NB4 (cell line): ENCODE measurements at regions not wholly inside any gene's neighbourhood (a gene's known extent, or its start where the extent isn't known, plus 50 kb on each side); places are given as distances from the start of the nearest gene placed in this dataset.

Experiments used
- TF ChIP-seq, protein P1 (sequence below): IDR thresholded peaks from one replicate; pipeline ENCODE4 v1.5.1; 2012; ENCODE audit warnings: low read depth, low read length
- TF ChIP-seq, protein P2 (sequence below): IDR thresholded peaks from 2 replicates; pipeline ENCODE4 v1.6.1; 2011; ENCODE audit warnings: low read depth, low read length

DNA sequence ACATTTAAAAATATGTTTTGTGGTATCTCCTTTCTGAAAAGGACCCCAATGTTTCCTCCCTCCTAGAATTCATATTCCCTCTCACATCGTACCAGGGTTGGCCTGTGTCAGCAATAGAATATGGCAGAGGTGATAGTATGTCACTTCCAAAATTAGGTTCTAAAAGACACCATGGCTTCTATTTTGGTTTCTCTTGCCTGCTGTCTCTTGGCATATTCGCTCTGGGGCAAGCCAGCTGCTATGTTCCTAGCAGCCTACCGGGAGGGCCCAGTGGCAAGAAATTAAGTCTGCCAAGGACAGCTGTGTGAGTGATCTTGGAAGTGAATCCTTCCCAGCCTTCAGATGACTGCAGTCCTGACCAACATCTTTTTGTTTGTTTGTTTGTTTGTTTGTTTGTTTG is 92.9 kb upstream of the PPM1J start:
- TF ChIP-seq, protein P1, sequence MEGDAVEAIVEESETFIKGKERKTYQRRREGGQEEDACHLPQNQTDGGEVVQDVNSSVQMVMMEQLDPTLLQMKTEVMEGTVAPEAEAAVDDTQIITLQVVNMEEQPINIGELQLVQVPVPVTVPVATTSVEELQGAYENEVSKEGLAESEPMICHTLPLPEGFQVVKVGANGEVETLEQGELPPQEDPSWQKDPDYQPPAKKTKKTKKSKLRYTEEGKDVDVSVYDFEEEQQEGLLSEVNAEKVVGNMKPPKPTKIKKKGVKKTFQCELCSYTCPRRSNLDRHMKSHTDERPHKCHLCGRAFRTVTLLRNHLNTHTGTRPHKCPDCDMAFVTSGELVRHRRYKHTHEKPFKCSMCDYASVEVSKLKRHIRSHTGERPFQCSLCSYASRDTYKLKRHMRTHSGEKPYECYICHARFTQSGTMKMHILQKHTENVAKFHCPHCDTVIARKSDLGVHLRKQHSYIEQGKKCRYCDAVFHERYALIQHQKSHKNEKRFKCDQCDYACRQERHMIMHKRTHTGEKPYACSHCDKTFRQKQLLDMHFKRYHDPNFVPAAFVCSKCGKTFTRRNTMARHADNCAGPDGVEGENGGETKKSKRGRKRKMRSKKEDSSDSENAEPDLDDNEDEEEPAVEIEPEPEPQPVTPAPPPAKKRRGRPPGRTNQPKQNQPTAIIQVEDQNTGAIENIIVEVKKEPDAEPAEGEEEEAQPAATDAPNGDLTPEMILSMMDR, result no peak
- TF ChIP-seq, protein P2, sequence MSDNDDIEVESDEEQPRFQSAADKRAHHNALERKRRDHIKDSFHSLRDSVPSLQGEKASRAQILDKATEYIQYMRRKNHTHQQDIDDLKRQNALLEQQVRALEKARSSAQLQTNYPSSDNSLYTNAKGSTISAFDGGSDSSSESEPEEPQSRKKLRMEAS, result no peak
